Neural cell (in vitro differentiated cells): ENCODE measurements at regions not wholly inside any gene's neighbourhood (a gene's known extent, or its start where the extent isn't known, plus 50 kb on each side); places are given as distances from the start of the nearest gene placed in this dataset.

Source experiments
- H2AFZ ChIP-seq: fragments of 200-600, 300-800 bp; sonication (generic), shearing (Covaris generic); 2 replicates; pipeline ENCODE4 v1.6.0; 2014; ENCODE audit warnings: low read depth, mild to moderate bottlenecking, antibody characterized with exemption, low read length, moderate library complexity
- H3F3A ChIP-seq: fragments of 200-600 bp; shearing (Covaris generic); 2 replicates; pipeline ENCODE4 v1.6.1; 2016; ENCODE audit warnings: mild to moderate bottlenecking, moderate library complexity, mixed read lengths, antibody characterized with exemption, low read length; ENCODE audit not compliant: insufficient read depth, poor library complexity, severe bottlenecking
- H3K27ac ChIP-seq: fragments of 200-600, 300-800 bp; sonication (generic), shearing (Covaris generic); 2 replicates; pipeline ENCODE4 v1.5.1; 2014; ENCODE audit warnings: mild to moderate bottlenecking, low read length, moderate library complexity
- H3K27me3 ChIP-seq: fragments of 300-800, 200-600 bp; sonication (generic), shearing (Covaris generic); 2 replicates; pipeline ENCODE4 v1.6.0; 2014; ENCODE audit warnings: mild to moderate bottlenecking, low read depth, low read length, moderate library complexity; ENCODE audit not compliant: insufficient read depth
- H3K36me3 ChIP-seq: fragments of 300-800, 200-600 bp; sonication (generic), shearing (Covaris generic); 2 replicates; pipeline ENCODE4 v1.5.1; 2014; ENCODE audit warnings: mild to moderate bottlenecking, antibody characterized with exemption, low read length, moderate library complexity; ENCODE audit not compliant: insufficient read depth
- H3K4me2 ChIP-seq: fragments of 300-800, 200-600 bp; sonication (generic), shearing (Covaris generic); 2 replicates; pipeline ENCODE4 v1.6.0; 2014; ENCODE audit warnings: mild to moderate bottlenecking, low read length
- H3K4me3 ChIP-seq: fragments of 300-800, 200-600 bp; sonication (generic), shearing (Covaris generic); 2 replicates; pipeline ENCODE4 v1.5.1; 2014; ENCODE audit warnings: mild to moderate bottlenecking, low read length, moderate library complexity
- H3K79me2 ChIP-seq: fragments of 200-600 bp; shearing (Covaris generic); replicated peaks from 2 replicates; pipeline ENCODE4 v1.6.0; 2014; ENCODE audit warnings: mild to moderate bottlenecking, low read length, moderate library complexity; ENCODE audit not compliant: insufficient read depth
- H3K9ac ChIP-seq: fragments of 300-800, 200-600 bp; sonication (generic), shearing (Covaris generic); 2 replicates; pipeline ENCODE4 v1.6.1; 2016; ENCODE audit warnings: mild to moderate bottlenecking, low read length, mixed read lengths
- H3K9me2 ChIP-seq: fragments of 200-600 bp; shearing (Covaris generic); 2 replicates; pipeline ENCODE4 v1.6.1; 2016; ENCODE audit warnings: mild to moderate bottlenecking, low read length, mixed read lengths; ENCODE audit not compliant: insufficient read depth
- H3K9me3 ChIP-seq: fragments of 200-600, 300-800 bp; sonication (generic), shearing (Covaris generic); 2 replicates; pipeline ENCODE4 v1.6.1; 2016; ENCODE audit warnings: mild to moderate bottlenecking, mixed run types, low read length, moderate library complexity, mixed read lengths
- H4K20me1 ChIP-seq: fragments of 200-600 bp; shearing (Covaris generic); 2 replicates; pipeline ENCODE4 v1.6.1; 2016; ENCODE audit warnings: mild to moderate bottlenecking, mixed run types; ENCODE audit not compliant: insufficient read depth
- CTCF ChIP-seq: fragments of 450-650 bp; IDR thresholded peaks from 2 replicates; pipeline ENCODE4 v1.5.1; 2014; ENCODE audit warnings: antibody characterized with exemption, mild to moderate bottlenecking, moderate library complexity; ENCODE audit not compliant: poor library complexity, severe bottlenecking
- EP300 ChIP-seq: fragments of 450-650 bp; conservative IDR thresholded peaks from 2 replicates; pipeline ENCODE4 v1.6.1; 2014; ENCODE audit warnings: antibody characterized with exemption, mild to moderate bottlenecking, moderate library complexity; ENCODE audit not compliant: poor library complexity, severe bottlenecking
- EZH2 ChIP-seq: fragments of 200-600, 300-800 bp; shearing (Covaris generic), sonication (generic); IDR thresholded peaks from 2 replicates; pipeline ENCODE4 v1.6.1; 2014; ENCODE audit warnings: antibody characterized with exemption, low read length, borderline replicate concordance, mild to moderate bottlenecking; ENCODE audit not compliant: insufficient read depth, poor library complexity, severe bottlenecking
- MXI1 ChIP-seq: fragments of 450-650 bp; conservative IDR thresholded peaks from 2 replicates; pipeline ENCODE4 v1.6.1; 2014; ENCODE audit warnings: antibody characterized with exemption, mild to moderate bottlenecking; ENCODE audit not compliant: poor library complexity, severe bottlenecking
- POLR2AphosphoS5 ChIP-seq: IDR thresholded peaks from 2 replicates; pipeline ENCODE4 v1.6.1; 2012
- RAD21 ChIP-seq: fragments of 450-650 bp; conservative IDR thresholded peaks from 2 replicates; pipeline ENCODE4 v1.6.1; 2014; ENCODE audit warnings: antibody characterized with exemption, mild to moderate bottlenecking, moderate library complexity
- REST ChIP-seq: IDR thresholded peaks from 2 replicates; pipeline ENCODE4 v1.6.1; 2012; ENCODE audit warnings: borderline replicate concordance
- SMC3 ChIP-seq: fragments of 450-650 bp; conservative IDR thresholded peaks from 2 replicates; pipeline ENCODE4 v1.6.1; 2014; ENCODE audit warnings: antibody characterized with exemption, mild to moderate bottlenecking, moderate library complexity; ENCODE audit not compliant: poor library complexity
- TAF1 ChIP-seq: IDR thresholded peaks from 2 replicates; pipeline ENCODE4 v1.6.1; 2012; ENCODE audit warnings: low read depth

- H3K4me3 ChIP-seq, result no peak overlapping the region
- H2AFZ ChIP-seq, result no peak overlapping the region
- no peaks in the 10 kb centered on the region for H3F3A ChIP-seq
- no peaks in the 10 kb centered on the region for H3K79me2 ChIP-seq
- H3K36me3 ChIP-seq, result no peaks in the 10 kb centered on the region
- H3K9me3 ChIP-seq, result peaks cover 28% of the 10 kb centered on the region
- no peak overlapping the region for H3K4me2 ChIP-seq
- H4K20me1 ChIP-seq, result no peaks in the 10 kb centered on the region
- no peak overlapping the region for H3K9ac ChIP-seq
- H3K27me3 ChIP-seq, result no peaks in the 10 kb centered on the region
- TF ChIP-seq TAF1 (no peak), MXI1 (no peak), CTCF (no peak), EZH2 (no peak), POLR2AphosphoS5 (no peak), RAD21 (no peak), SMC3 (no peak), EP300 (no peak), REST (no peak)
- no peaks in the 10 kb centered on the region for H3K9me2 ChIP-seq
- no peak overlapping the region for H3K27ac ChIP-seq
Observed at GRCh38 chr12:34295366-34296142, 273.3 kb downstream of the ALG10 start.

- Histone ChIP-seq H3K9me3 (peaks cover 24% of the 10 kb centered on the region), H3K36me3 (no peaks in the 10 kb centered on the region), H2AFZ (no peak overlapping the region), H3K9me2 (no peaks in the 10 kb centered on the region), H3K27me3 (no peaks in the 10 kb centered on the region), H3K4me3 (no peak overlapping the region), H3K9ac (no peak overlapping the region), H4K20me1 (no peaks in the 10 kb centered on the region), H3K79me2 (no peaks in the 10 kb centered on the region), H3F3A (no peaks in the 10 kb centered on the region), H3K27ac (no peak overlapping the region), H3K4me2 (no peak overlapping the region)
- TF ChIP-seq EP300, result no peak
- no peak for TF ChIP-seq SMC3
- TF ChIP-seq POLR2AphosphoS5, result no peak
- TF ChIP-seq EZH2, result no peak
- no peak for TF ChIP-seq CTCF
- no peak for TF ChIP-seq MXI1
- TF ChIP-seq REST, result no peak
Observed at GRCh38 chr12:34296143-34297041, 274.1 kb downstream of the ALG10 start.
